Ovary (tissue), 7 donors: ENCODE measurements at regions not wholly inside any gene's neighbourhood (a gene's known extent, or its start where the extent isn't known, plus 50 kb on each side); places are given as distances from the start of the nearest gene placed in this dataset.

Source experiments
- DNase-seq, 5 donors: peaks; one replicate each; pipeline ENCODE4 v3.0.0-alpha.2; 2019 to 2020
- H3K27ac ChIP-seq, 2 donors: fragments of 200-600 bp; one replicate each; pipeline versions ENCODE4 v1.5.1 to v1.8.0; 2019 to 2022
- H3K27me3 ChIP-seq: fragments of 200-600 bp; one replicate; pipeline ENCODE4 v1.8.0; 2022
- H3K36me3 ChIP-seq: fragments of 200-600 bp; sonication (generic); one replicate; pipeline ENCODE4 v1.5.1; 2019
- H3K4me1 ChIP-seq: one replicate; pipeline ENCODE4 v1.8.1; 2013; ENCODE audit warnings: mild to moderate bottlenecking, moderate library complexity; ENCODE audit not compliant: insufficient read depth
- H3K4me3 ChIP-seq: fragments of 200-600 bp; sonication (generic); one replicate; pipeline ENCODE4 v1.5.1; 2017
- H3K9me3 ChIP-seq, 2 donors: fragments of 200-600 bp in 1 of 2; sonication (generic) in 1 of 2; one replicate each; pipeline versions ENCODE4 v1.5.1 to v1.8.1; 2013 to 2019; ENCODE audit warnings: mild to moderate bottlenecking in 1 of 2, moderate library complexity in 1 of 2
- EP300 ChIP-seq: sonication (generic); formaldehyde crosslinking; IDR thresholded peaks from one replicate; pipeline ENCODE4 v1.6.1; 2017; ENCODE audit warnings: antibody characterized with exemption
- POLR2A ChIP-seq: fragments of 450-650 bp; IDR thresholded peaks from one replicate; pipeline ENCODE4 v1.6.1; 2017; ENCODE audit warnings: antibody characterized with exemption, mild to moderate bottlenecking, moderate library complexity
- WGBS, 3 donors: extraction: QIAGEN DNeasy Blood & Tissue Kit in 1 of 3; methylation state at CpG; one replicate each; pipeline versions ENCODE4 v1.1.5 to v1.1.7; 2013 to 2017; 5-methylcytosine and 5-hydroxymethylcytosine counted together
- intact Hi-C, 4 donors: fragments of 100-400 bp; cut with DNase I; formaldehyde crosslinking; loops; one replicate each; pipeline versions ENCODE4 v1.11.0 to v1.15.1; 2022 to 2023
- TF ChIP-seq, protein P1 (sequence below), 3 donors: fragments of 450-650 bp in 2 of 3; fragments of 200-600 bp in 1 of 3; IDR thresholded peaks; one replicate each; pipeline versions ENCODE4 v1.5.1 to v1.8.0; 2016 to 2022; ENCODE audit warnings: antibody characterized with exemption in 3 of 3, mild to moderate bottlenecking in 1 of 3
- donor health status: DM: no; HTN: no; CAD: no; lungs with moderate emphysema.
- donor health status: DM: no; HTN: no; CAD: no.
- donor health status: Bipolar disorder and iron deficiency.
- donor health status: DM: no; HTN: no; CAD: no.
- donor health status: DM: yes; HTN: yes; CAD: no.

DNA sequence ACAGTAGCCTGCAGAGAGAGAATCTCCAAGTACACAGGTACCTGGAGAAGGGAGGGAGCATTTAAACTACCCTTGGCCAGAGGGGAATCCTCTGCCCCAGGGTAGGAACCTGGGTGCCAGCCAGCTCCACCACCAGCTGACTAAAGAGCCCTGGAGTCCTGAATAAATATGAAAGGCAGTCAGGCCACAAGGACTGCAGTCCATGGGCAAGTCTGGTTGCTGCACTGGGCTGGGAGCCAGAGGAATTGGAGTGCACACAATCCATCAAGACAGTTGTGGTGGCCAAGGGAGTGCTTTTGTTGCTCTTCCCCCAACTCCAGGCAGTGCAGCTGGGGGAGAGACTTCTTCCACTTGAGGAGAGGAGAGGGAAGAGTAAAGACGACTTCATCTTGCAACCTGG lies 172.5 kb downstream of the HNRNPD start:
- Histone ChIP-seq H3K4me1 (no peaks in the 10 kb centered on the region), H3K36me3 (no peaks in the 10 kb centered on the region), H3K27ac (no peak overlapping the region), H3K27me3 (no peaks in the 10 kb centered on the region), H3K4me3 (no peak overlapping the region), H3K9me3 (no peaks in the 10 kb centered on the region)
- intact Hi-C loops, result no loop called here
- no peak for DNase-seq
- 65 to 89% (median 88%) methylated on average over 1 of the region's 1 CpG for WGBS, 3 donors
- TF ChIP-seq EP300, result no peak
- no peak for TF ChIP-seq POLR2A
- TF ChIP-seq, protein P1, sequence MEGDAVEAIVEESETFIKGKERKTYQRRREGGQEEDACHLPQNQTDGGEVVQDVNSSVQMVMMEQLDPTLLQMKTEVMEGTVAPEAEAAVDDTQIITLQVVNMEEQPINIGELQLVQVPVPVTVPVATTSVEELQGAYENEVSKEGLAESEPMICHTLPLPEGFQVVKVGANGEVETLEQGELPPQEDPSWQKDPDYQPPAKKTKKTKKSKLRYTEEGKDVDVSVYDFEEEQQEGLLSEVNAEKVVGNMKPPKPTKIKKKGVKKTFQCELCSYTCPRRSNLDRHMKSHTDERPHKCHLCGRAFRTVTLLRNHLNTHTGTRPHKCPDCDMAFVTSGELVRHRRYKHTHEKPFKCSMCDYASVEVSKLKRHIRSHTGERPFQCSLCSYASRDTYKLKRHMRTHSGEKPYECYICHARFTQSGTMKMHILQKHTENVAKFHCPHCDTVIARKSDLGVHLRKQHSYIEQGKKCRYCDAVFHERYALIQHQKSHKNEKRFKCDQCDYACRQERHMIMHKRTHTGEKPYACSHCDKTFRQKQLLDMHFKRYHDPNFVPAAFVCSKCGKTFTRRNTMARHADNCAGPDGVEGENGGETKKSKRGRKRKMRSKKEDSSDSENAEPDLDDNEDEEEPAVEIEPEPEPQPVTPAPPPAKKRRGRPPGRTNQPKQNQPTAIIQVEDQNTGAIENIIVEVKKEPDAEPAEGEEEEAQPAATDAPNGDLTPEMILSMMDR (IDR thresholded peaks at IDR 0.05), result no peak

GRCh38 chr4:82200046-82200445 lies 173.7 kb downstream of the HNRNPD start:
- Histone ChIP-seq H3K9me3 (no peaks in the 10 kb centered on the region), H3K4me1 (no peaks in the 10 kb centered on the region), H3K36me3 (no peaks in the 10 kb centered on the region), H3K27ac (no peak overlapping the region), H3K27me3 (no peaks in the 10 kb centered on the region), H3K4me3 (no peak overlapping the region)
- TF ChIP-seq POLR2A (no peak), EP300 (no peak)
- TF ChIP-seq, protein P1 (IDR thresholded peaks at IDR 0.05), result no peak
- DNase-seq, result no peak
- 66 to 79% (median 73%) methylated on average over 1 of the region's 1 CpG for WGBS, 3 donors
- intact Hi-C loops, result no loop called here

DNA sequence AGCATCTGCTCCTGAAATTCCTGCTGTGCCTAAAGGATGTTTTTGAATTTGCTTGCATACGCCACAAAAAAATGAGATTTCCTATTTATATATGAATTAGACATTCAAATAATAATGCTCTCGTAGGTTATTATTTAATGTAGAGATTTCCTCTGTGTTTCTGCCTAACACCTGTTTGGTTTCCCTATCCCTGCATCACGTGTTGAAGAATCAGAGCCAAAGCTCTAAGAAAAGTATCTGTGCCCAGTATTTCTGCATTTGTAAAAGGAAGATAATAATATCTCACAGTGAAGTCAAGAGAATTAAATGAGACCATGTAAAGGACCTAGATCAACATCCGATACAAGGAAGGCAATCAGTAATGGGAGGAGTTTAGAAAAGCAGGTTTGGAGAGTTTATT lies 179.5 kb downstream of the HNRNPD start:
- TF ChIP-seq EP300, result no peak
- TF ChIP-seq POLR2A, result no peak
- TF ChIP-seq, protein P1 (IDR thresholded peaks at IDR 0.05), result no peak
- intact Hi-C loops, result no loop called here
- H3K27me3 ChIP-seq, result no peaks in the 10 kb centered on the region
- no peaks in the 10 kb centered on the region for H3K9me3 ChIP-seq
- H3K36me3 ChIP-seq, result no peaks in the 10 kb centered on the region
- DNase-seq, result no peak
- H3K4me1 ChIP-seq, result no peaks in the 10 kb centered on the region
- H3K4me3 ChIP-seq, result no peak overlapping the region
- 67 to 74% (median 73%) methylated on average over 4 of the region's 4 CpGs for WGBS, 3 donors
- H3K27ac ChIP-seq, result no peak overlapping the region

GRCh38 chr4:82192017-82192673 lies 181.6 kb downstream of the HNRNPD start:
- TF ChIP-seq POLR2A, result no peak
- TF ChIP-seq, protein P1 (IDR thresholded peaks at IDR 0.05), result no peak
- TF ChIP-seq EP300, result no peak
- DNase-seq, result no peak
- H3K27ac ChIP-seq, result no peak overlapping the region
- WGBS, 3 donors, result 44 to 50% (median 48%) methylated on average over 8 of the region's 8 CpGs
- no peaks in the 10 kb centered on the region for H3K27me3 ChIP-seq
- no peaks in the 10 kb centered on the region for H3K4me1 ChIP-seq
- H3K36me3 ChIP-seq, result no peaks in the 10 kb centered on the region
- no peaks in the 10 kb centered on the region for H3K9me3 ChIP-seq
- H3K4me3 ChIP-seq, result no peak overlapping the region
- intact Hi-C loops, result no loop called here
